NCI-H1694 treated with DMSO at 0.1 percent for 48 hours (cell line): ENCODE measurements at regions not wholly inside any gene's neighbourhood (a gene's known extent, or its start where the extent isn't known, plus 50 kb on each side); places are given as distances from the start of the nearest gene placed in this dataset.
A peak's percentile ranks its signal among the peaks of the same experiment; 100 is the strongest.
"Not testable (repeated sequence)": the region's sequence is repeated elsewhere in the genome, so short reads cannot be mapped to it uniquely, and the experiment has no call there.

ENCODE experiments used
- DNase-seq: peaks from one replicate; lab custom pipeline; 2025; lab: John Stamatoyannopoulos, UW

DNA sequence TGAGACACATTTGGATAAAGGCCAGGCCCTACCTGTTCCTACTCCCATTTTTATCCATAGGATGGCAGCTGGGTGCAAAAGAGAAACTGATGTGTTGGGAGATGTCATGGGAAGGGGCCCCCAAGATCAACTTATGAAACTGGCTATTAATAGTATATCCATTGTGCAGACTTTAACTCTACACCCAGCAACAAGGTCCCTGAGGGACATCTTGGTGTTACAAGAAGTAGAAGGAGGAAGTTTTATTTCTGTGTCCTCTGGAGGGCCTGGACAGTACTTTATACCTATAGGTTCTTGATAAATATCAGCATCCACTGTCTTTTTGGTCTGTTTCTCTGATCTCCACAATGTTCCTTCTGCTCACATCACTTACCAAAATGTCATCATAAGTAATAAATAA lies 84.6 kb downstream of the BTG1 start:
- no peak for DNase-seq

GRCh38 chr12:92059960-92060359 lies 85.7 kb downstream of the BTG1 start:
- DNase-seq: no peak

GRCh38 chr12:92058664-92059063 lies 87.0 kb downstream of the BTG1 start:
- no peak for DNase-seq

DNA sequence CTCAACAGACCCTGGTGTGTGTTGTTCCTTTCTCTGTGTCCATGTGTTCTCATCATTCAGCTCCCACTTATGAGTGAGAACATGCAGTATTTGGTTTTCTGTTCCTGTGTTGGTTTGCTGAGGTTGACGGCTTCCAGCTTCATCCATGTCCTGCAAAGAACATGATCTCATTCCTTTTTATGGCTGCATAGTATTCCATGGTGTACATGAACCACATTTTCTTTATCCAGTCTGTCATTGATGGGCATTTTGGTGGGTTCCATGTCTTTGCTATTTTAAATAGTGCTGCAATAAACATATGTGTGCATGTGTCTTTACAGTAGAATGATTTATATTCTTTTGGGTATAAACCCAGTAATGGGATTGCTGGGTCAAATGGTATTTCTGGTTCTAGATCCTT lies 88.9 kb downstream of the BTG1 start:
- not testable (repeated sequence) for DNase-seq

- DNase-seq: no peak
Measured at GRCh38 chr12:92056290-92056689, 89.4 kb downstream of the BTG1 start.

- no peak for DNase-seq
Measured at GRCh38 chr12:92055877-92056276, 89.8 kb downstream of the BTG1 start.

DNA sequence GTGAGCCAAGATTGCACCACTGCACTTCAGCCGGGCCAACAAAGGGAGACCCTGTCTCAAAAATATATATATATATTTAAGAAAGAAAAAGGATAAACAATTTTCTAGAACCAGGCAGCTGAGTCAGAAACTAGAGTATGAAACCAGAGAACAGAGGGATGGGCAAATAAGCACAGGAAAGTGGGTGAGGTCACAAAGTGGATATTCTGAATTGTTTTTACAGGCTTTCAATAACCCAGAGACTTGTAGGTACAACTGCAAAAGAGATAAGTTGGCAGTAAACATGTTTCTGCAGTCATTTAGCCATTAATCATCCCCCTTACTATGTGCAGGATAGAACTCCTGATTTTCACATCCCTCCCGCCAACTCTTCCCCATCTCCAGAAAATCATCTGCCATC lies 94.2 kb downstream of the BTG1 start:
- DNase-seq: no peak

DNA sequence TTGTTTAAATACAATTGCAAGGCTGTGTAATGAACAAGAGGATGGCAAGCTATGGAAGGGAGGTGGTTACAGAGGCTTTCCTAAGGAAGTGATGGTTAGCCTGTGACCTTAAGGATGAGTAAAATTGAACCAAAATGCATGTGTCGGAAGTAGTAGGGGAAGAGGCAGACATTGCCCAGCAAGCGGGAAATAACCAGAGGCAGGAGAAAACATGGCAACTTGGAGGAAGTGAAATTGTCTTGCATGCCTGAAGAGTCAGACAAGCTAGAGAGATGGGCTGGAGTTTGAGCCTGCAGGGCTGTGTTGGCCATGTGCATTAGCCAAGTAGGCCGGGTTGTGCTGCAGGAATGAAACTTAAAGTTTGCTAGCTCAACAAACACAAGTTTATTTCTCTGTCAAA lies 96.2 kb downstream of the BTG1 start:
- DNase-seq: no peak

DNA sequence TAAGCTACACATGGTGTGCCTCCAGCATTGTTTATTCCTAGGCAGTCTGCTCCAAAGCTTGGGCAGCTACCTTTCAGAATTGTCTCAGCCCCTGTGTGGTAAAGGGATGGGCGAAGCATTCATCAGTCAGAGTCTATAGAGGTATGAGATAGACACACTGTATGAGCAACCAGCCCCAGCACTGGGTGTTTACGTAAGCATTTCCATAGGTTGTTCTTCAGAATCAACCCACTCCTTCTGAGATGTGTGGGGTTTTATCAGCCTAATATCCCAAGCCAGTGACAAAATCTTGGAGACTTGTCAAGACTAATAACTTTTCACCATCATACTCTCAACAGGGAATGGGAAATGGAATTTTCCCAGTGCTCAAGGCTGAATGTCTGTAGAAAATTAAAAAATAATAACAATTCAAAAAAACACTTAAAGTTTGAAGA lies 98.2 kb downstream of the BTG1 start:
- no peak for DNase-seq

GRCh38 chr12:92046557-92047392 lies 98.9 kb downstream of the BTG1 start:
- DNase-seq: no peak

GRCh38 chr12:92045852-92046251 lies 99.8 kb downstream of the BTG1 start:
- no peak for DNase-seq

DNA sequence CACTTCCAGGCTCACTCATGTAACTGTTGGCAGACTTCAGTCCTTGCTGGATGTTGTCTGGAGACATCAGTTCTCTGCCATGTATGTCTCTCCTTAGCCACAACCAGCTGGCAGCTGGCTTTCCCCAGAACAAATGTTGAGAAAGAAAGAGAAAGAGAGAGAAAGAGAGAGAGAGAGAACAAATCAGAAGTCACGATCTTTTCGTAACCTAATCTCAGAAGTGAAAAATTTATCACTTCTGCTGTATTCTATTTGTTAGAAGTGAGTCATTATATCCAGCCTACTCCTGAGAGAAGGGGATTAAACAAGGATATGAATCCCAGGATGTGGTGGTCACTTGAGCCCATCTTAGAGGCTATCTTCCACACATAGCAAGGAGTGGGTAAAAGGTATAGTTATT lies 101.2 kb downstream of the BTG1 start:
- DNase-seq: no peak

DNA sequence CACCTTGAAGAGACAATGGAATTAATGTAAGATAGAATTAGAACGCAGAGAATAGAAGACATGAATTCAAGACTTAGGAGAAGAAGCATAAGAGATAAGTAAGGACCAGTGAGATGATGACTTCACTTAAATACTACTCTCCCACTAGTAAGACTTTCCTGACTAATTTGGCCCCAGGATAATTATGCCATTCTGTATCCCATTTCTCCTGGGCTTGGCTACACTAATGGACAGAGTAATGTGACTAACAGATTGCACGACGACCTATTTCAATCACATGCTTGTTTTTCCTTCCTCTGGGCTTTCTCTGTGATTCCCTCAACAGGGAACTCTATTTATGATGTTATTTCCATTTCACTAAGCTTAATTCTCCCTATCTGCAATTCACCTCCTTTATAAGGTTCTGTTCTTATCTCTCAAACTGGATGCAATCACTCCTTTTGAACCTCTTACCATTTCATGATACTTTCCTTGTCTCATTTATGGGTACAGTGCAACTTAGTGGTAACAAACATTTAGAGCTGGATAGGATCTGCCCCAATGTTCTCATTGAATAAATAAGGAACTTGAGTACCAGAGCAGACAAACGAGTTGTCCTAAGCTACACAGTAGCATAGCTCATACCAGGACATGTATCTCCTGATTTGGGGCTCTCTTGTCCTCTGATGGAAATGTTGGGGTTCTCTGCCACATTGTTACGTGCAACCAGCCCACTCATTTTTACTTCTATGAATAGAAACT lies 102.7 kb downstream of the BTG1 start:
- no peak for DNase-seq

DNA sequence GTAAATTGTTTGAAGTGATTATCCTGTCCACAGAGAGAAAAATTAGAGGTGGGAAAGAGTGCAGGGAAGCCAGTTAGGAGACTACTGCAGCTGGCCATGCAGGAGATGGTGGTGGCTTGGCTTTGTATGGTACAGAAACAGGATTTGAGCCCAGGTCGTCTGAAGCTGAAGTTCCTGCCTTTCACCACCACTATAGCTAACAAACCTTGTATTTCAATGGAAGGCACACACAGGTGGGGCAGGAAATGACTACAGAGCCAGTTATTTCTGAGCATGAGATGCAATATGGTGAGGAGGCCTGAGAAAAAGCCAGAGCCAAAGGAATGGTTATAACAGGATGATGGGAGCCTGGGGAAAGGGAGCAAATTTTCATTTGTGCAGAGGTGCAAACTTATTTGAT lies 103.9 kb downstream of the BTG1 start:
- DNase-seq: no peak

DNA sequence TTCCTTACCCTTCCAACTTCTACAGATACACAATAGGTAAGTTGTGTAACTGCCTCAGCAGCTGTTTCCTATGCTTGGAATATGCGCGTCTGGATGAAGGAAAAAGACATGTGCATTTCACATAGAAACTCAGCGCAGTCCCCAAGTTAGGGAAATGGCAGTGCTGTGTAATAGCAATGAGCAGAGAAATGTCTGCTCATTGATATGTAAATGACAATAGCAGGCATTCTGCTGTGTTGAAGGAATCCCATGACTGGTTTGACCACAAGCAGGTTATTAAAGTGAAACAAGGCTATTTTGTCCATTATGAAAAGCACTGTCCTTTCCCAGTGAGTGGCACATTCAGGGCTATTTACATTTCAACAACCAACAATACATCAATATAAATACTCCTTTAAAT lies 106.6 kb downstream of the BTG1 start:
- DNase-seq: no peak

DNA sequence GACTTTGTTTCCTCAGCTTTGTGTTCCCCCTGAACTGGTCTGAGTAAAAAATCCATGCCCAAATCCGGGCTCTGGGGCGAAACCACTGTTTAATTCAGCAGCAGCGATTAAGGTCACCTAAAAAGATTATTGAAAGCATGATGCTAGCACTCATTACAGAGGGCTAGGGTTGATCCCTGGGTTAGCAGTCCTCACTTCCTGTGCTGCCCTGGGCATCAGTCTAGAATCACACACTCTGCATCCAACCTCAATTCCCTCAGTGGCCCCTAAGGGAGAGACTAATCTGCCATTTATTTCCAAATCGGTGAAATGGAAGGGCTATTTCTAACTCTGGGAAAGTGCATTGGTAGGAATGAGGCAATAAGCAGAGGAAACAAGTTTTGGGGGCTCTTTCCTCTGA lies 107.2 kb downstream of the BTG1 start:
- DNase-seq: no peak

GRCh38 chr12:92036771-92037453 lies 108.7 kb downstream of the BTG1 start:
- DNase-seq: no peak

GRCh38 chr12:92036061-92036620 lies 109.5 kb downstream of the BTG1 start:
- DNase-seq: no peak

DNA sequence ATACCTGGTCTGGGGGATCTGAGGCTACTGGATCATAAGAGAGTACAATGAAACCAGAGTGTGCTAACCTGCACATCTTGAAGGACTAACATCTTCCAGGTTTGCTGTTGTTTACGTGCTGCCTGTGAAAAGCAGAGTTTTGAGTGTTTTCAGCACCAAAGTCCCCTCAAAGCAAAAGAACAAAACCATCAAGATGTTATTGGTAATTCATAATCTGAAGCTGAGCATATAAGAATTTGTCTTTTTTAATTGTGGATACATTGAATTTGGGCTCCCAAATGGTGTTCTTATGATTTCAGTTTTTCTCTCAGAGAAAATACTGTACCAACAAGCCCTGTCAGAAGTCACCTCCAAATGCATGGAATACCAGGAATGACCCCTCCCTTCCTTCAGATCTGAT lies 110.2 kb downstream of the BTG1 start:
- no peak for DNase-seq

DNA sequence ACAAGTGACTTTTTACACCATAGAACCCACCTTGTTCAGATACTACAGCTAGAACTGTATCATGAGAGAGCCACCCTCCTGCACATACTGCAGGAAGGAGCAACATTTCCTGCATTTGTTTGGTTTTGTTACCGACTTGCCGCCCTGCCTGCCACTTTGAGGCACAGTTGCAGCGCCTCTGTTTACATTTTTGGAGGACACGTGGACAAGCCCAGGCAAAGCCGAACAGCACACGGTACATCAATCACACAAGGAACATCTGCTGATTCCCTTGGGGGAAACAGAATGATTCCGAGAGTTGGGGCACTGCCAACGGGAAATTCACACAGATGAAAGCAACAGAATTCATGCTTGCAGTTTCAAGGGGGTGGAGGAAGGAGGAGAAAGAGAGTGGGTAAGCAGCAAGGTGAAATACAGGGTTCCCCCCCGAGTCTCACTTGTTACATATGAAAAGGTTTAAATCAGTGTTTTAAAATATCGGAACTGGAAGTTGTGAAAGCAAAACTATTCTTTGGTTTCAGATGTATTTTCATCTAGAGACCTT lies 110.7 kb downstream of the BTG1 start:
- DNase-seq: peak; percentile 92

- no peak for DNase-seq
Measured at GRCh38 chr12:92034083-92034482, 111.6 kb downstream of the BTG1 start.

- DNase-seq: no peak
Measured at GRCh38 chr12:92032965-92033364, 112.7 kb downstream of the BTG1 start.
